WTC11 (cell line): ENCODE measurements at regions not wholly inside any gene's neighbourhood (a gene's known extent, or its start where the extent isn't known, plus 50 kb on each side); places are given as distances from the start of the nearest gene placed in this dataset.

Experiments used
- ATAC-seq: fragments of 200-7000 bp; cut with Tn5 transposase; 2 replicates; pipeline ENCODE4 v1.10.0; 2021; ENCODE audit warnings: mild to moderate bottlenecking, moderate library complexity
- CTCF ChIA-PET: fragments of 300-600 bp; sonication (Branson Sonifier 250); formaldehyde crosslinking; loops from one replicate; lab custom pipeline; 2021; ENCODE audit warnings: antibody characterized with exemption; lab: Charles Lee
- POLR2A ChIA-PET: fragments of 350-600 bp; sonication (Branson Sonifier 250); formaldehyde crosslinking; loops from one replicate; lab custom pipeline; 2021; ENCODE audit warnings: antibody characterized with exemption; lab: Charles Lee
- DNase-seq: peaks from one replicate; pipeline ENCODE4 v3.0.0; 2021; ENCODE audit warnings: low spot score
- H3K27ac Mint-ChIP-seq: 2 replicates; pipeline ENCODE4 v1.8.0; 2021; ENCODE audit warnings: mixed read lengths
- H3K27me3 Mint-ChIP-seq: 2 replicates; pipeline ENCODE4 v1.8.0; 2021; ENCODE audit warnings: low read depth, mild to moderate bottlenecking, moderate library complexity, mixed read lengths
- H3K36me3 Mint-ChIP-seq: 2 replicates; pipeline ENCODE4 v1.8.0; 2021; ENCODE audit warnings: mixed read lengths
- H3K4me1 Mint-ChIP-seq: 2 replicates; pipeline ENCODE4 v1.8.0; 2022; ENCODE audit warnings: mixed read lengths
- H3K4me3 Mint-ChIP-seq: 2 replicates; pipeline ENCODE4 v1.8.0; 2021; ENCODE audit warnings: mild to moderate bottlenecking, moderate library complexity, mixed read lengths
- H3K9me3 Mint-ChIP-seq: 2 replicates; pipeline ENCODE4 v1.8.0; 2021; ENCODE audit warnings: mixed read lengths
- GRHL2 ChIP-seq: fragments of 250-450 bp; sonication (Bioruptor Pico); IDR thresholded peaks from 2 replicates; pipeline ENCODE4 v1.8.0; 2022; ENCODE audit warnings: mild to moderate bottlenecking, moderate library complexity; ENCODE audit not compliant: insufficient replicate concordance, severe bottlenecking
- JAZF1 ChIP-seq: fragments of 250-450 bp; sonication (Bioruptor Pico); IDR thresholded peaks from 2 replicates; pipeline ENCODE4 v1.9.0; 2021; ENCODE audit warnings: moderate library complexity, mild to moderate bottlenecking, inconsistent platforms
- NFYB ChIP-seq: sonication (generic); formaldehyde crosslinking; conservative IDR thresholded peaks from 2 replicates; pipeline ENCODE4 v1.8.0; 2022; ENCODE audit warnings: low read depth, missing genetic modification reagents
- NR1H2 ChIP-seq: sonication (generic); formaldehyde crosslinking; IDR thresholded peaks from 2 replicates; pipeline ENCODE4 v1.9.0; 2021; ENCODE audit warnings: mild to moderate bottlenecking, moderate library complexity, missing genetic modification reagents
- RORB ChIP-seq: fragments of 250-450 bp; sonication (Bioruptor Pico); IDR thresholded peaks from 2 replicates; pipeline ENCODE4 v1.9.0; 2021; ENCODE audit warnings: mild to moderate bottlenecking
- SOX15 ChIP-seq: fragments of 250-450 bp; sonication (Bioruptor Pico); IDR thresholded peaks from 2 replicates; pipeline ENCODE4 v1.9.0; 2021; ENCODE audit warnings: mild to moderate bottlenecking
- TCF7 ChIP-seq: sonication (generic); formaldehyde crosslinking; IDR thresholded peaks from 2 replicates; pipeline ENCODE4 v1.8.0; 2022; ENCODE audit warnings: mild to moderate bottlenecking, low read depth, missing genetic modification reagents, moderate library complexity
- ZNF263 ChIP-seq: sonication (generic); formaldehyde crosslinking; IDR thresholded peaks from 2 replicates; pipeline ENCODE4 v1.8.1; 2022; ENCODE audit warnings: low read depth, mild to moderate bottlenecking, moderate library complexity, missing genetic modification reagents
- TF ChIP-seq, protein P1 (sequence below): fragments of 250-450 bp; sonication (Bioruptor Pico); IDR thresholded peaks from 2 replicates; pipeline ENCODE4 v1.9.0; 2021; ENCODE audit warnings: mild to moderate bottlenecking, borderline replicate concordance
- TF ChIP-seq, protein P2 (sequence below): sonication (generic); formaldehyde crosslinking; conservative IDR thresholded peaks from 2 replicates; pipeline ENCODE4 v1.8.1; 2022; ENCODE audit warnings: mild to moderate bottlenecking, missing genetic modification reagents
- TF ChIP-seq, protein P3 (sequence below): sonication (generic); formaldehyde crosslinking; IDR thresholded peaks from 2 replicates; pipeline ENCODE4 v1.8.1; 2023; ENCODE audit warnings: mild to moderate bottlenecking, missing genetic modification reagents, moderate library complexity
- TF ChIP-seq, protein P4 (sequence below): sonication (generic); formaldehyde crosslinking; IDR thresholded peaks from 2 replicates; pipeline ENCODE4 v1.8.0; 2022; ENCODE audit warnings: mild to moderate bottlenecking, missing genetic modification reagents
- TF ChIP-seq, protein P5 (sequence below): sonication (generic); formaldehyde crosslinking; IDR thresholded peaks from 2 replicates; pipeline ENCODE4 v1.8.1; 2022; ENCODE audit warnings: low read depth, missing genetic modification reagents, borderline replicate concordance
- TF ChIP-seq, protein P6 (sequence below): sonication (generic); formaldehyde crosslinking; IDR thresholded peaks from 2 replicates; pipeline ENCODE4 v1.8.1; 2023; ENCODE audit warnings: mild to moderate bottlenecking, missing genetic modification reagents, borderline replicate concordance

DNA sequence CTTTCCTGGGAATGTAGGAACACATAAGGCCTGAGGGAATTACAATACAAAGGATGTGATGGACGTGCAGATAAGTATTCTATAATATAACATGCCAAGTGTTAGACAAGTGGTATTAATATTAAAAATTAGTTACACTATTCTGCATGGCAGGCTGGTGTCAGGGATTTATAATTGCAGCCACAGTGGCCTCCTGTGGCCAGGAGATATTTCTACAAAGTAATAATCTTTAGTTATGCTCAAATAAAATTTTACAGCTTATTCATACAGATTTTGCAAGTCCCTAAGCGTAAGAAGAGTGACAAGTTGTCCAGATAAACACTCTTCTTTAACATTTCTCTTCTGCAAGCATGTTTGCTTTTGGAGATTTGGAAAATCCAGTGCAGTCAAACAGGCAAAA, 90.4 kb upstream of the CBLN2 start (continued):
- TF ChIP-seq, protein P1, sequence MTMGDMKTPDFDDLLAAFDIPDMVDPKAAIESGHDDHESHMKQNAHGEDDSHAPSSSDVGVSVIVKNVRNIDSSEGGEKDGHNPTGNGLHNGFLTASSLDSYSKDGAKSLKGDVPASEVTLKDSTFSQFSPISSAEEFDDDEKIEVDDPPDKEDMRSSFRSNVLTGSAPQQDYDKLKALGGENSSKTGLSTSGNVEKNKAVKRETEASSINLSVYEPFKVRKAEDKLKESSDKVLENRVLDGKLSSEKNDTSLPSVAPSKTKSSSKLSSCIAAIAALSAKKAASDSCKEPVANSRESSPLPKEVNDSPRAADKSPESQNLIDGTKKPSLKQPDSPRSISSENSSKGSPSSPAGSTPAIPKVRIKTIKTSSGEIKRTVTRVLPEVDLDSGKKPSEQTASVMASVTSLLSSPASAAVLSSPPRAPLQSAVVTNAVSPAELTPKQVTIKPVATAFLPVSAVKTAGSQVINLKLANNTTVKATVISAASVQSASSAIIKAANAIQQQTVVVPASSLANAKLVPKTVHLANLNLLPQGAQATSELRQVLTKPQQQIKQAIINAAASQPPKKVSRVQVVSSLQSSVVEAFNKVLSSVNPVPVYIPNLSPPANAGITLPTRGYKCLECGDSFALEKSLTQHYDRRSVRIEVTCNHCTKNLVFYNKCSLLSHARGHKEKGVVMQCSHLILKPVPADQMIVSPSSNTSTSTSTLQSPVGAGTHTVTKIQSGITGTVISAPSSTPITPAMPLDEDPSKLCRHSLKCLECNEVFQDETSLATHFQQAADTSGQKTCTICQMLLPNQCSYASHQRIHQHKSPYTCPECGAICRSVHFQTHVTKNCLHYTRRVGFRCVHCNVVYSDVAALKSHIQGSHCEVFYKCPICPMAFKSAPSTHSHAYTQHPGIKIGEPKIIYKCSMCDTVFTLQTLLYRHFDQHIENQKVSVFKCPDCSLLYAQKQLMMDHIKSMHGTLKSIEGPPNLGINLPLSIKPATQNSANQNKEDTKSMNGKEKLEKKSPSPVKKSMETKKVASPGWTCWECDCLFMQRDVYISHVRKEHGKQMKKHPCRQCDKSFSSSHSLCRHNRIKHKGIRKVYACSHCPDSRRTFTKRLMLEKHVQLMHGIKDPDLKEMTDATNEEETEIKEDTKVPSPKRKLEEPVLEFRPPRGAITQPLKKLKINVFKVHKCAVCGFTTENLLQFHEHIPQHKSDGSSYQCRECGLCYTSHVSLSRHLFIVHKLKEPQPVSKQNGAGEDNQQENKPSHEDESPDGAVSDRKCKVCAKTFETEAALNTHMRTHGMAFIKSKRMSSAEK (CRISPR knock-in tag): no peak
- TF ChIP-seq, all 79 proteins: peak for 0

DNA sequence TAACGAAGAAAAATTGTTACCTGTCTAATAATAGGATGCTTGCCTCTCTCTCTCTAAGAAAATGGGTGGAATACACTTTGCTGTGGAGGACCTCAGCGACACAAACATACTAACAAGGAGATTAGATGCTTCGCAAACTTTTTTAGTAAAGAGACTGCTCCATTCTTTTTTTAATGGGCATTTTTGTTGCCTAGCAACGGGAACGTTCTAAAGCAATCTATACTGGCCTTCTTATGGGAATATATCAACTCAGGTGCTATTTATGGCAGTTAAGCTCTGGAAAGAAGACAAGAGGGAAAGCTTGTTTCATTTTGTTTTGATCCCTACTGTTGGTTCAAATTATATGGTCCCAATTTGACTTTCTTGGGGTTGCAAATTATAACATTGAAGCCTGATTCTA, 86.8 kb upstream of the CBLN2 start:
- ATAC-seq: no peak
- no peaks in the 10 kb centered on the region for H3K27me3 Mint-ChIP-seq
- peaks cover 21% of the 10 kb centered on the region for H3K9me3 Mint-ChIP-seq
- POLR2A ChIA-PET: no interaction called here
- TF ChIP-seq, protein P2, sequence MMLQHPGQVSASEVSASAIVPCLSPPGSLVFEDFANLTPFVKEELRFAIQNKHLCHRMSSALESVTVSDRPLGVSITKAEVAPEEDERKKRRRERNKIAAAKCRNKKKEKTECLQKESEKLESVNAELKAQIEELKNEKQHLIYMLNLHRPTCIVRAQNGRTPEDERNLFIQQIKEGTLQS (CRISPR knock-in tag): no peak
- TF ChIP-seq, protein P3, sequence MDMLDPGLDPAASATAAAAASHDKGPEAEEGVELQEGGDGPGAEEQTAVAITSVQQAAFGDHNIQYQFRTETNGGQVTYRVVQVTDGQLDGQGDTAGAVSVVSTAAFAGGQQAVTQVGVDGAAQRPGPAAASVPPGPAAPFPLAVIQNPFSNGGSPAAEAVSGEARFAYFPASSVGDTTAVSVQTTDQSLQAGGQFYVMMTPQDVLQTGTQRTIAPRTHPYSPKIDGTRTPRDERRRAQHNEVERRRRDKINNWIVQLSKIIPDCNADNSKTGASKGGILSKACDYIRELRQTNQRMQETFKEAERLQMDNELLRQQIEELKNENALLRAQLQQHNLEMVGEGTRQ (CRISPR knock-in tag): no peak
- no peak for TF ChIP-seq ZNF263
- no peak for TF ChIP-seq RORB (CRISPR knock-in tag)
- TF ChIP-seq, protein P4, sequence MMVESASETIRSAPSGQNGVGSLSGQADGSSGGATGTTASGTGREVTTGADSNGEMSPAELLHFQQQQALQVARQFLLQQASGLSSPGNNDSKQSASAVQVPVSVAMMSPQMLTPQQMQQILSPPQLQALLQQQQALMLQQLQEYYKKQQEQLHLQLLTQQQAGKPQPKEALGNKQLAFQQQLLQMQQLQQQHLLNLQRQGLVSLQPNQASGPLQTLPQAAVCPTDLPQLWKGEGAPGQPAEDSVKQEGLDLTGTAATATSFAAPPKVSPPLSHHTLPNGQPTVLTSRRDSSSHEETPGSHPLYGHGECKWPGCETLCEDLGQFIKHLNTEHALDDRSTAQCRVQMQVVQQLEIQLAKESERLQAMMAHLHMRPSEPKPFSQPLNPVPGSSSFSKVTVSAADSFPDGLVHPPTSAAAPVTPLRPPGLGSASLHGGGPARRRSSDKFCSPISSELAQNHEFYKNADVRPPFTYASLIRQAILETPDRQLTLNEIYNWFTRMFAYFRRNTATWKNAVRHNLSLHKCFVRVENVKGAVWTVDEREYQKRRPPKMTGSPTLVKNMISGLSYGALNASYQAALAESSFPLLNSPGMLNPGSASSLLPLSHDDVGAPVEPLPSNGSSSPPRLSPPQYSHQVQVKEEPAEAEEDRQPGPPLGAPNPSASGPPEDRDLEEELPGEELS: no peak
- TF ChIP-seq JAZF1 (CRISPR knock-in tag): no peak
- TF ChIP-seq NR1H2: no peak
- TF ChIP-seq, protein P5, sequence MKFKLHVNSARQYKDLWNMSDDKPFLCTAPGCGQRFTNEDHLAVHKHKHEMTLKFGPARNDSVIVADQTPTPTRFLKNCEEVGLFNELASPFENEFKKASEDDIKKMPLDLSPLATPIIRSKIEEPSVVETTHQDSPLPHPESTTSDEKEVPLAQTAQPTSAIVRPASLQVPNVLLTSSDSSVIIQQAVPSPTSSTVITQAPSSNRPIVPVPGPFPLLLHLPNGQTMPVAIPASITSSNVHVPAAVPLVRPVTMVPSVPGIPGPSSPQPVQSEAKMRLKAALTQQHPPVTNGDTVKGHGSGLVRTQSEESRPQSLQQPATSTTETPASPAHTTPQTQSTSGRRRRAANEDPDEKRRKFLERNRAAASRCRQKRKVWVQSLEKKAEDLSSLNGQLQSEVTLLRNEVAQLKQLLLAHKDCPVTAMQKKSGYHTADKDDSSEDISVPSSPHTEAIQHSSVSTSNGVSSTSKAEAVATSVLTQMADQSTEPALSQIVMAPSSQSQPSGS (CRISPR knock-in tag): no peak
- TF ChIP-seq GRHL2: no peak
- H3K4me3 Mint-ChIP-seq: no peak overlapping the region
- H3K4me1 Mint-ChIP-seq: peaks cover 17% of the 10 kb centered on the region
- CTCF ChIA-PET: no interaction called here
- no peaks in the 10 kb centered on the region; the same call in 1 of the 2 replicates for H3K36me3 Mint-ChIP-seq
- H3K27ac Mint-ChIP-seq: no peak overlapping the region
- DNase-seq: no peak

DNA sequence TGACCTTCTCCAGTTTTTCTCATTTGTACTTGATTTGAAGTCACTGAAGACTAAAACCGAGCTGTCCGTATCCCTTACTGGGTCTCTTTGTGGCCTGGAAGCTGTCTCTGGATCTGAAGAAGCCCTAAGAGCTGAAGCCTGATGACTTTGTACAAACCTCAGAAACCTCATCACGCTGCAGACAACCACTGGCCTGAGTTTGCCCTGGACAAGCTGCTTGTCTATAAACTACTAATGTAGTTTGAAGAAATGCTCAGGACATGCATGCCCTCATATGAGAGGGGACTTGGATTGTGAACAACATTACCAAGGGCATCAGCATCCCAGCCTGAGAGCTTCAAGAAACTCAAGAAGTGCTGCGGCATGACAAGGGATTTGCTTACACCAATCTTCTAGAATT, 79.3 kb upstream of the CBLN2 start:
- no peak overlapping the region for H3K27ac Mint-ChIP-seq
- POLR2A ChIA-PET: no interaction called here
- peaks cover 36% of the 10 kb centered on the region for H3K9me3 Mint-ChIP-seq
- H3K4me3 Mint-ChIP-seq: no peak overlapping the region
- DNase-seq (no peak), ATAC-seq (no peak)
- no peak for TF ChIP-seq SOX15 (CRISPR knock-in tag)
- TF ChIP-seq, protein P6, sequence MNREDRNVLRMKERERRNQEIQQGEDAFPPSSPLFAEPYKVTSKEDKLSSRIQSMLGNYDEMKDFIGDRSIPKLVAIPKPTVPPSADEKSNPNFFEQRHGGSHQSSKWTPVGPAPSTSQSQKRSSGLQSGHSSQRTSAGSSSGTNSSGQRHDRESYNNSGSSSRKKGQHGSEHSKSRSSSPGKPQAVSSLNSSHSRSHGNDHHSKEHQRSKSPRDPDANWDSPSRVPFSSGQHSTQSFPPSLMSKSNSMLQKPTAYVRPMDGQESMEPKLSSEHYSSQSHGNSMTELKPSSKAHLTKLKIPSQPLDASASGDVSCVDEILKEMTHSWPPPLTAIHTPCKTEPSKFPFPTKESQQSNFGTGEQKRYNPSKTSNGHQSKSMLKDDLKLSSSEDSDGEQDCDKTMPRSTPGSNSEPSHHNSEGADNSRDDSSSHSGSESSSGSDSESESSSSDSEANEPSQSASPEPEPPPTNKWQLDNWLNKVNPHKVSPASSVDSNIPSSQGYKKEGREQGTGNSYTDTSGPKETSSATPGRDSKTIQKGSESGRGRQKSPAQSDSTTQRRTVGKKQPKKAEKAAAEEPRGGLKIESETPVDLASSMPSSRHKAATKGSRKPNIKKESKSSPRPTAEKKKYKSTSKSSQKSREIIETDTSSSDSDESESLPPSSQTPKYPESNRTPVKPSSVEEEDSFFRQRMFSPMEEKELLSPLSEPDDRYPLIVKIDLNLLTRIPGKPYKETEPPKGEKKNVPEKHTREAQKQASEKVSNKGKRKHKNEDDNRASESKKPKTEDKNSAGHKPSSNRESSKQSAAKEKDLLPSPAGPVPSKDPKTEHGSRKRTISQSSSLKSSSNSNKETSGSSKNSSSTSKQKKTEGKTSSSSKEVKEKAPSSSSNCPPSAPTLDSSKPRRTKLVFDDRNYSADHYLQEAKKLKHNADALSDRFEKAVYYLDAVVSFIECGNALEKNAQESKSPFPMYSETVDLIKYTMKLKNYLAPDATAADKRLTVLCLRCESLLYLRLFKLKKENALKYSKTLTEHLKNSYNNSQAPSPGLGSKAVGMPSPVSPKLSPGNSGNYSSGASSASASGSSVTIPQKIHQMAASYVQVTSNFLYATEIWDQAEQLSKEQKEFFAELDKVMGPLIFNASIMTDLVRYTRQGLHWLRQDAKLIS: no peak
- TF ChIP-seq NFYB (CRISPR knock-in tag): no peak
- no peak for TF ChIP-seq TCF7 (CRISPR knock-in tag)
- no peaks in the 10 kb centered on the region for H3K4me1 Mint-ChIP-seq
- no peaks in the 10 kb centered on the region for H3K27me3 Mint-ChIP-seq
- CTCF ChIA-PET: no interaction called here
- H3K36me3 Mint-ChIP-seq: peaks cover 4% of the 10 kb centered on the region
